Gastrocnemius medialis (tissue), 4 donors: ENCODE measurements at regions not wholly inside any gene's neighbourhood (a gene's known extent, or its start where the extent isn't known, plus 50 kb on each side); places are given as distances from the start of the nearest gene placed in this dataset.
"Not testable (repeated sequence)": the region's sequence is repeated elsewhere in the genome, so short reads cannot be mapped to it uniquely, and the experiment has no call there.

Experiments used
- CTCF ChIP-seq, 5 experiments: fragments of 450-650 bp in 3 of 5; fragments of 200-600 bp in 2 of 5; sonication (generic) in 2 of 5; IDR thresholded peaks in 4 of 5; conservative IDR thresholded peaks in 1 of 5; 1 replicate in 4 of 5; 2 replicates in 1 of 5; pipeline ENCODE4 v1.5.1; 2016 to 2019; ENCODE audit warnings: antibody characterized with exemption in 5 of 5, mild to moderate bottlenecking in 3 of 5, moderate library complexity in 3 of 5
- POLR2A ChIP-seq, 2 donors: fragments of 450-650 bp; IDR thresholded peaks; one replicate each; pipeline ENCODE4 v1.6.1; 2017; ENCODE audit warnings: antibody characterized with exemption in 2 of 2, mild to moderate bottlenecking in 2 of 2, moderate library complexity in 2 of 2

- TF ChIP-seq CTCF (IDR thresholded peaks at IDR 0.05 in 4 of 5, conservative IDR thresholded peaks at IDR 0.05 in 1 of 5); POLR2A (IDR thresholded peaks at IDR 0.05): not testable (repeated sequence)
These were observed 115.0 kb upstream of the TBX18 start for GRCh38 chr6:84879385-84879784.
